Stimulated activated naive B cell treated with anti-CD40 and anti-IgM and Interleukin-4, amounts not matched to agents 10 μg/mL and 1 μg/mL and 100 μg/mL, for 72 hours (primary cell): ENCODE measurements at regions not wholly inside any gene's neighbourhood (a gene's known extent, or its start where the extent isn't known, plus 50 kb on each side); places are given as distances from the start of the nearest gene placed in this dataset.
A peak's percentile ranks its signal among the peaks of the same experiment; 100 is the strongest.
"Not testable (repeated sequence)": the region's sequence is repeated elsewhere in the genome, so short reads cannot be mapped to it uniquely, and the experiment has no call there.

ENCODE experiments used
- ATAC-seq, 2 donors: fragments of 150-1000 bp; cut with Tn5 transposase; replicated peaks; 2 replicates each; pipeline ENCODE4 v1.10.0; 2021; ENCODE audit warnings: moderate library complexity in 1 of 2
- DNase-seq: peaks from one replicate; pipeline ENCODE4 v3.0.0; 2021
- H3K27ac Mint-ChIP-seq: one replicate; pipeline ENCODE4 v1.8.0; 2022; ENCODE audit warnings: mild to moderate bottlenecking, mixed read lengths
- H3K27me3 Mint-ChIP-seq, 2 donors: one replicate each; pipeline ENCODE4 v1.8.0; 2022; ENCODE audit warnings: mixed read lengths in 2 of 2
- H3K36me3 Mint-ChIP-seq, 2 donors: one replicate each; pipeline ENCODE4 v1.8.0; 2022; ENCODE audit warnings: mixed read lengths in 2 of 2, mild to moderate bottlenecking in 1 of 2
- H3K4me1 Mint-ChIP-seq, 2 donors: one replicate each; pipeline ENCODE4 v1.8.0; 2022; ENCODE audit warnings: mixed read lengths in 2 of 2, mild to moderate bottlenecking in 1 of 2
- H3K4me3 Mint-ChIP-seq, 2 donors: one replicate each; pipeline ENCODE4 v1.8.0; 2022; ENCODE audit warnings: mild to moderate bottlenecking in 2 of 2, mixed read lengths in 2 of 2, moderate library complexity in 1 of 2
- H3K9me3 Mint-ChIP-seq, 2 donors: one replicate each; pipeline ENCODE4 v1.8.0; 2022; ENCODE audit warnings: mixed read lengths in 2 of 2, mild to moderate bottlenecking in 1 of 2

DNA sequence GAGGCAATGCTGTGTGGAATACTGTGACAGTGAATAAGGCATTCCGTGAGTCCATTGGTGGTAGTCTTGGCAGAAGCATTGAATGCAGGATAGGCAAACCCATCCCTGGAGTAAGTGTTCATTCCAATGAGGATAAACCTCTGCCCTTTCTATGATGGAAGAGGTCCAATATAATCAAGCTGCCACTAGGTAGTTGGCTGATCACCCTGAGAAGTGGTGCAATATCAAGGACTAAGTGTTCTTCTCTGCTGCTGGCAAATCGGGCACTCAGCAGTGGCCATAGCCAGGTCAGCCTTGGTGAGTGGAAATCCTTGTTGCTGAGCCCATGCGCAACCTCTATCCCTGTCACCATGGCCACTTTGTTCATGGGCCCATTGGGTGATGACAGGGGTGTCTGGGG, 70.1 kb downstream of the FBXO4 start:
- H3K36me3 Mint-ChIP-seq: no peaks in the 10 kb centered on the region
- no peak overlapping the region for H3K4me3 Mint-ChIP-seq
- H3K9me3 Mint-ChIP-seq: peaks cover 4% of the 10 kb centered on the region in 2 donors
- DNase-seq (no peak), ATAC-seq (no peak)
- no peaks in the 10 kb centered on the region for H3K4me1 Mint-ChIP-seq
- peaks cover 10 to 12% of the 10 kb centered on the region in 2 donors for H3K27me3 Mint-ChIP-seq
- H3K27ac Mint-ChIP-seq: no peak overlapping the region

DNA sequence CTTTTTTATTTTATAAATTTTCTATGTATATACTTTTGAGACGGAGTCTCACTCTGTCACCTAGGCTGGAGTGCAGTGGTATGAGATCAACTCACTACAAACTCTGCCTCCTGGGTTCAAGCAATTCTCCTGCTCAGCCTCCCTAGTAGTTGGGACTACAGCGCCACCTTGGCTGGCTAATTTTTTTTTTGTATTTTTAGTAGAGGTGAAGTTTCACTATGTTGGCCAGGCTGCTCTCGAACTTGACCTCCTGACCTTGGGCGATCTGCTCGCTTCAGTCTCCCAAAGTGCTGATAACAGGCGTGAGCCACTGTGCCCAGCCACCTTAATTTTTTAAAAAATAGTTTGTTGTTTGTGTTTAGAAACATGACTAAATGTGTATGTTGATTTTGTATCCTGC, 76.6 kb downstream of the FBXO4 start:
- DNase-seq (no peak), ATAC-seq (no peak)
- Mint-ChIP-seq H3K27ac (no peak overlapping the region), H3K4me1 (no peaks in the 10 kb centered on the region), H3K9me3 (peaks cover 4% of the 10 kb centered on the region in 2 donors), H3K4me3 (no peak overlapping the region), H3K36me3 (no peaks in the 10 kb centered on the region), H3K27me3 (peaks cover 3 to 11% of the 10 kb centered on the region in 2 donors)

DNA sequence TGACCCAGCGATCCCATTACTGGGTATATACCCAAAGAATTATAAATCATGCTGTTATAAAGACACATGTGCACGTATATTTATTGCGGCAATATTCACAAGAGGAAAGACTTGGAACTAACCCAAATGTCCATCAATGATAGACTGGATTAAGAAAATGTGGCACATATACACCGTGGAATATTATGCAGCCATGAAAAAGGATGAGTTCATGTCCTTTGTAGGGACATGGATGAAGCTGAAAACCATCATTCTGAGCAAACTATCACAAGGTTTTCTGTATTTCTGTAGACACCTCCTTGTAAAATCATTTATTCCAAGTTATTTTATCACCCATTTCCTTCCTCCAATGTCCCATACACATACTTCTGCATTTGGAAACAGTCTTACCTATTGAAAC, 78.8 kb downstream of the FBXO4 start:
- H3K4me3 Mint-ChIP-seq, ATAC-seq, H3K9me3 Mint-ChIP-seq, H3K36me3 Mint-ChIP-seq, H3K27ac Mint-ChIP-seq, DNase-seq, H3K4me1 Mint-ChIP-seq: not testable (repeated sequence)
- peaks cover 3 to 11% of the 10 kb centered on the region in 2 donors for H3K27me3 Mint-ChIP-seq

DNA sequence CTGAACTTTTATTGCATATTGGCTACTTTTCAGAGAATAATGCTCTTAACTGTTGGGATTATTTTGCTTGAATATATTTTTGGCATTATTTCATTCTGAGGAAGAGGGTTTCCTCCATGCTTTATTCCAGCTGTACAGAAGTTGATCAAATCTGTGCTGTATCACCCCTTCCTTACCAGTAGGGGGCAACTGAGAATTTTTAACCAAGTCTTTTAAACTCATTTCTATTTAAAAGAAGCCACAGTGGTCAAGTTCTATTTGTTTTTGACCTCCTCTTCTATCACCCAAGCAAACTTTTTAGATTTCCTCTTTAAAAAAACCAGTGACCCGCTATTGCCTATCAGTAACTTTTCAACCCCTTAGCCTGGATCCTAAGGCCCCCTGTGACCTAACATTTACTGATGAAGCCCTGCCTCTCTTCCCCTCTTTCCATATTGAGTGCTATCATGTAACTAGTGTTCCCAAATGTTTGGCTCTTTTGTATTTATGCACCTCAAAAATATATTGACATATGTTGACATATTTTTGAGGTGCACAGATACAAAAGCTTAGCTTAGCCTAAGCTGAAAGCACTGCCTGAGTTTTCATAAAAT, 80.6 kb downstream of the FBXO4 start:
- H3K27me3 Mint-ChIP-seq: peaks cover 3 to 11% of the 10 kb centered on the region in 2 donors

DNA sequence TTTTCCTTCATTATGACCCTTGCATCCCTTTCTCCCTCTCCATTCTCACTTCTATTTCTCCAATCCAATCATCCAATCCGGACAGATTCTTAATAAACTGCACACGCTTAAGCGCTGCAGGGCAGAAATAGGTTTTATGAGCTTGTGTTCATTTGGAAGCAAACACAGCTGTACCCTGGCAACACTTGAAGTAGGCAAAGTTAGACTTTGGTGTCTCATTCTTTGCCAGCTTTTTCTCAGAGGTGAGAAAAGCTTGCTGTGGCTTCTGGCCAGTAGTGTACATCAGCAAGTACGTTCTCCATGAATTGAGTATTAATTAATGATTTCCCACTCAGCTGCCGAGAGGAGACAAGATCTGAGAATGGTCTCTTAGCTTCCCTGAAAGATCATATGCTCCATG, 88.5 kb downstream of the FBXO4 start:
- no peak overlapping the region for H3K4me3 Mint-ChIP-seq
- no peak for ATAC-seq
- no peaks in the 10 kb centered on the region for H3K9me3 Mint-ChIP-seq
- no peak overlapping the region for H3K27ac Mint-ChIP-seq
- H3K27me3 Mint-ChIP-seq: peaks cover 7% of the 10 kb centered on the region in 2 donors
- H3K4me1 Mint-ChIP-seq: no peaks in the 10 kb centered on the region
- no peak for DNase-seq
- no peaks in the 10 kb centered on the region for H3K36me3 Mint-ChIP-seq

More for the DNA sequence above, 80.6 kb downstream of the FBXO4 start:
- no peak overlapping the region for H3K4me3 Mint-ChIP-seq
- ATAC-seq (peak in 1 of 2 donors; percentile 47), DNase-seq (no peak)
- H3K4me1 Mint-ChIP-seq: no peaks in the 10 kb centered on the region
- H3K27ac Mint-ChIP-seq: no peak overlapping the region
- H3K36me3 Mint-ChIP-seq: no peaks in the 10 kb centered on the region
- H3K9me3 Mint-ChIP-seq: no peaks in the 10 kb centered on the region

DNA sequence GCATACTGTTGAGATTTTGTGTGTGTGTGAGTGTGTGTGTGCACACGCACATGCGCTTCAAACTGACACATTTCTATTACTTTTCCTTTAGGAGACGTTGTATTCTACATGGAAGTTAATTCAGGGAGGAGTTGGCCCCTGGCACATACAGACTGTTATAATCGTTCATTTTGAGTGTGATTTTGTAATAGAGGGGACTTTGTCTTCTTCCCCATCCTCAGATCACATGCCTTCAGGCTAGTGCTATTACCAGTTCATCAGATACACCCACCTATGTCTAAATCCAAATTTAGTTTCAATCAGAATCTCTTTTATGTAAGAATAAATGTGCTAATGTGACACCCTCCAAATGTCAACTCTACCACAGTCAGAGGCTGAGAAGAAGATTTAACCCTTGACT, 90.2 kb downstream of the FBXO4 start:
- Mint-ChIP-seq H3K27ac (no peak overlapping the region), H3K27me3 (peaks cover 7% of the 10 kb centered on the region in 2 donors), H3K9me3 (no peaks in the 10 kb centered on the region), H3K4me1 (no peaks in the 10 kb centered on the region), H3K36me3 (no peaks in the 10 kb centered on the region), H3K4me3 (no peak overlapping the region)
- DNase-seq (no peak), ATAC-seq (no peak)

DNA sequence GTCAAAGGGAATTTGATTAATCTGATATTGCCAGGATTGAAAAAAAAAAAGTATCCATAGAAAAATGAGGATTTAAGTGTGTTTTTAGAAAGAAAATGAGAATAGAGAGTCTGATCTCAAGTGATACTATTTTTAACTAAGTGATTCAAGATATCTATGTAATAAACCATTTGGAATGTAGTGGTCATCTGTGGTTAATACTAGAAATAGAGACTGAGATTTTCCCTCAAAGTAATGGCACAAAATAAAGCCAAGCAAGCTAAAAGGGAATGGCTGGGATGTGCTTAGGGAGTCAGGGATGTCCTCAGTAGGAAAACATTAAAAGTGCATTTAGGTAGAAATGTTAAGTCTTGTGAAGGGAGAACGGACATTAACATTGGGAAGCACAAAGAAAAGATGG, 90.6 kb downstream of the FBXO4 start:
- H3K27ac Mint-ChIP-seq: no peak overlapping the region
- H3K4me3 Mint-ChIP-seq: no peak overlapping the region
- no peaks in the 10 kb centered on the region for H3K36me3 Mint-ChIP-seq
- no peaks in the 10 kb centered on the region for H3K4me1 Mint-ChIP-seq
- ATAC-seq: no peak
- peaks cover 7% of the 10 kb centered on the region in 2 donors for H3K27me3 Mint-ChIP-seq
- no peaks in the 10 kb centered on the region for H3K9me3 Mint-ChIP-seq
- no peak for DNase-seq

DNA sequence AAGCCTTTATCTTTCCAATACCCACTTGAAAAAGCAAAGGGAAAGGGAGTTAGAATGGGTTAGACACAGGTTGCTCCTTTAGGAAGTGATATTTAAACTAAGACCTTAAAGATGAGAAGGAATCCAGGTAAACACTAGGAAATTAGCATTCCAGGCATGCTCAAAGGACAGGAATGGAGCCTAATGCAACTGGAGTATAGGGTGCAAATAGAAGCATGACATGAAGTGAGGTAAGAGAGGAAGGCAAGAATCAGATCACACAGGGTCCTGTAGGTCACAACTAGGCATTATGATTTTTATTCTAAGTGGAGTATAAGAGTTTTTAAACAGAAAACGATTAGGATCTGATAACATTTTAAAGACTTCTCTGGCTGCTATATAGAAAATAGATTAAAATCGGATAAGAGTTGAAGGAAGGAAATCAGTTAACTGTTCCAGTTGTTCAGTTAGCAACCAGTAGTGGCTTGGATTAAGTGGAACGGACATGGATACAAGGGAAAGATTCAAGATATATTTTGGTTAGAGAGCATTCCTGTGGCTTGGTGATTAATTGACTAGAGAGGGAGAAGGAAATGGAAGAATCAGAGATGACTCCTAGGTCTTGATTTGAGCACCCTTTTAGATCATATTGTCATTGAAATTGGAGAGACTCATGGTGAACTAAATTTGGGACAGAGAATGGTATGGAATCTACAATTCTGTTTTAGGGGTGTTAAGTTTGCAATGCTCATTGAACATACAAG, 95.9 kb downstream of the FBXO4 start:
- DNase-seq (no peak), ATAC-seq (no peak)
- Mint-ChIP-seq H3K9me3 (peaks cover 7 to 8% of the 10 kb centered on the region in 2 donors), H3K4me3 (no peak overlapping the region), H3K27me3 (peaks cover 3 to 15% of the 10 kb centered on the region in 2 donors), H3K27ac (no peak overlapping the region), H3K36me3 (no peaks in the 10 kb centered on the region), H3K4me1 (no peaks in the 10 kb centered on the region)

DNA sequence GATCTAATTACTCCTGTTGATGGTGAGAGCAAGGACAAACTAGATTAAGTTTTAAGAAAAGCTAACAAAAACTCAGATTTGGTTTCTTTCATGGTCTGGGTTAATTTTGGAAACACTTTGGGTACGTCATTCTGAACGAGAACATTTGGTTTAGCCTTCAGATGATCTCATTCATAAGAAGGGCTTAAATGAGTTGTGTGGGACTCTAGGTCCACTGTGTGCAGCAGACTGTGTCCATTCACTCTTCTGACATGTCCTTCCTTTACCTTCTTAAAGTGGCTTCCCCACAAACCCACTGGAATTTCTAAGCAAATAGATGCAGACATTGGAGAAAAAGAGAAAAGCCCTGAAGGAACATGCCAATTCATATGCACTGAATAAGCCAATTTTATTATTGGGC, 96.8 kb downstream of the FBXO4 start:
- DNase-seq (no peak), ATAC-seq (no peak)
- Mint-ChIP-seq H3K36me3 (no peaks in the 10 kb centered on the region), H3K9me3 (peaks cover 7 to 8% of the 10 kb centered on the region in 2 donors), H3K4me3 (no peak overlapping the region), H3K27me3 (peaks cover 3 to 15% of the 10 kb centered on the region in 2 donors), H3K27ac (no peak overlapping the region), H3K4me1 (no peaks in the 10 kb centered on the region)

DNA sequence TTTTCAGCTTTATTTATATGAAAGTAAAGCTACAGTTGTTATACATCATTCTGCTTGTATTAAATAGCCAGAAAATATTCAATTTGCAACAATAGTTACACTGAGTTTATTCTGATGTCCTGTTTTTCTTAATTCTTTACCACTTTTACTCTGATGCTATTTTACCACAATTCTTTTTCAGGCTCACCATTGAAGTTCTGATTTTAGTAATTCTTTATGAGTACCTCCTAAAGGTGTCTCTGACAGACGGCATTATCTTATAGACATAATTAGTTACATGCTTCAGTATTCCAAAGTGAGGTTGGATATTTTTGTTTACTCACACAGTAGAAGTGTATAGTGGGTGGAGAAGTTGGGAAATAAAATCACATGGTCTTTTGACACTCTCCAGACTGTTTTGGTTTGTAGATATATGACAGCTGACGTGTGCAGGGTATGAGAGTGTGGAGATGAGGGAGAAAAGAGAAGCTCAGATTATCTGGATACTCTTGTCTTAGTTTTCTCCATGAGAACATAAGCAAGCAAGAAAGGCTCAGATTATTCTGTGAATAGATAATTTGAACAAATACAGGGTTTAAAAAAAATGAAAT, 97.4 kb downstream of the FBXO4 start:
- Mint-ChIP-seq H3K27ac (no peak overlapping the region), H3K9me3 (peaks cover 7 to 8% of the 10 kb centered on the region in 2 donors), H3K4me1 (no peaks in the 10 kb centered on the region), H3K36me3 (no peaks in the 10 kb centered on the region), H3K27me3 (peaks cover 3 to 11% of the 10 kb centered on the region in 2 donors), H3K4me3 (no peak overlapping the region)
- DNase-seq: no peak
- ATAC-seq: no peak

DNA sequence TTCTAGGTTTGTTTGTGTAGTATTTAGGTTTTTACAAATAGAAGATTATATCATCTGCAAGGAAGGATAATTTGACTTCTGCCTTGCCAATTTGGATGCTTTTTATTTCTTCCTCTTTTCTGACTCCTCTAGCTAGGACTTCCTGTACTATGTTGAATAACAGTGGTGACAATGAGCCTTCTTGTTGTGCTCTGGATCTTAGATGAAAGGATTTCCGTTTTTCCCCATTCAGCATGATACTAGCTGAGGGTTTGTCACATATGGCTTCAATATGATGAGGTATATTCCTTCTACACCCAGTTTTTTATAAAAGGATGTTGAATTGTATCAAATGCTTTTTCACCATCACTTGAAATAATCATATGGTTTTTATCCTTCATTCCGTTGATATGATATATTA, 101.4 kb downstream of the FBXO4 start:
- Mint-ChIP-seq H3K27ac (no peak overlapping the region), H3K27me3 (peaks cover 3 to 20% of the 10 kb centered on the region in 2 donors), H3K4me3 (no peak overlapping the region), H3K36me3 (no peaks in the 10 kb centered on the region), H3K4me1 (no peaks in the 10 kb centered on the region), H3K9me3 (peaks cover 7 to 8% of the 10 kb centered on the region in 2 donors)
- DNase-seq: no peak
- no peak for ATAC-seq

DNA sequence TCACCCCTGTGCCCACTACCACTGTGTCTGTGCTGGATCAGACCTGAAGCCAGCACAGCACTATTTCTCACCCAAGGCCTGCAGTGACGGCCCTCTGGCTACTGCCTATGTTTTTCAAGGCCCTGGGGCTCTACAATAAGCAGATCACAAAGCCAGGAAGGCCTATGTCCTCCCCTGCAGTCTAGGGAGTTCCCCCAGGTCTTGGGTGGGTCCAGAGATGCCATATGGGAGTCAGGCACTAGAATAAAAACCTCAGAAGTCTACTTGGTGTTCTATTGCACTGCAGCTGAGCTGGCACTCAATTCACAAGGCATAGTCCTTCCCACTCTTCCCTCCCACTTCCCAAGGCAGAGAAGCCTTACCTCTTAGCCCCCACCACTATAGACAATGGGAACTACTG, 107.1 kb downstream of the FBXO4 start:
- Mint-ChIP-seq H3K27me3 (peaks cover 7 to 23% of the 10 kb centered on the region in 2 donors), H3K27ac (no peak overlapping the region), H3K9me3 (peaks cover 0 to 2% of the 10 kb centered on the region in 2 donors), H3K4me1 (no peaks in the 10 kb centered on the region), H3K4me3 (no peak overlapping the region), H3K36me3 (no peaks in the 10 kb centered on the region)
- ATAC-seq: no peak
- DNase-seq: no peak

DNA sequence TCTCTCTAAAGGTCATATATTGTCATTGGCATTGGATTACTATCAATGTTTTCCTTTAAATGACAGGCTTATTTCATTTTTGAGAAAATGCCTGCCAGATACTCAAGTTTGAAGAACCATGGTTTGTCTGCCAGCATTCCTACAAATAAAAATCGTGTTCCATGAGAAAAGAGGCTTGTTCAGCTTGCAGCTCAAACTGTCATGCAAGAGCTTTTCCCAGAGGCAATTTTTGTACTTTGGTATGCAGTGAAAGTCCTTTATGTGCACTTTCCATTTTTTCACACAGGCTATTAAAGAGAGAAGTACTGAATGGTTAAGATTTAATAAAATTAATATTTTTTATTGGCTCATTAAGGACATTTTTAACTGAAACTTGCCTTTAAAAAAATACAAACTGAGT, 110.4 kb downstream of the FBXO4 start:
- no peaks in the 10 kb centered on the region for H3K4me1 Mint-ChIP-seq
- H3K36me3 Mint-ChIP-seq: no peaks in the 10 kb centered on the region
- peaks cover 0 to 2% of the 10 kb centered on the region in 2 donors for H3K9me3 Mint-ChIP-seq
- no peak overlapping the region for H3K4me3 Mint-ChIP-seq
- peaks cover 16 to 17% of the 10 kb centered on the region in 2 donors for H3K27me3 Mint-ChIP-seq
- no peak overlapping the region for H3K27ac Mint-ChIP-seq
- DNase-seq (no peak), ATAC-seq (no peak)

DNA sequence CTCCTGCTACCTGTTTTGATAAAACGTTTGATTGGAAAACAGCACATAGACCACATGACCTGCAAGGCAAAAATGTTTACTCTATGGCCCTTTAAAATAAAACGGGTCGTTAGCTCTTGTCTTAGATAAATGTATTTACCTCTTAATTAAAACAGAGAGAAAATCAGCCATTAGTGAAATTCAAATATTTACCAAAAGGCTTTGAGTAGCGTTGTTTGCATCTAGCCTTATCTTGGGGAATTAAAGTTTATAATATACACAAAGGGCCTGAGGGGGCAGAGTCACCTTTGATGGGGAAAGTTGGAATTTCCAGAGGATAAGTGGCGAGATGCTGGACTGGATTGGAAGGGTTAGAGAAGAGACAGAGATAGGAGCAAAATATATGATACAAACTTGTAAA, 111.3 kb downstream of the FBXO4 start:
- DNase-seq: no peak
- no peaks in the 10 kb centered on the region for H3K36me3 Mint-ChIP-seq
- no peaks in the 10 kb centered on the region for H3K4me1 Mint-ChIP-seq
- H3K27ac Mint-ChIP-seq: no peak overlapping the region
- peaks cover 0 to 2% of the 10 kb centered on the region in 2 donors for H3K9me3 Mint-ChIP-seq
- ATAC-seq: no peak
- H3K27me3 Mint-ChIP-seq: peaks cover 16 to 23% of the 10 kb centered on the region in 2 donors
- no peak overlapping the region for H3K4me3 Mint-ChIP-seq

DNA sequence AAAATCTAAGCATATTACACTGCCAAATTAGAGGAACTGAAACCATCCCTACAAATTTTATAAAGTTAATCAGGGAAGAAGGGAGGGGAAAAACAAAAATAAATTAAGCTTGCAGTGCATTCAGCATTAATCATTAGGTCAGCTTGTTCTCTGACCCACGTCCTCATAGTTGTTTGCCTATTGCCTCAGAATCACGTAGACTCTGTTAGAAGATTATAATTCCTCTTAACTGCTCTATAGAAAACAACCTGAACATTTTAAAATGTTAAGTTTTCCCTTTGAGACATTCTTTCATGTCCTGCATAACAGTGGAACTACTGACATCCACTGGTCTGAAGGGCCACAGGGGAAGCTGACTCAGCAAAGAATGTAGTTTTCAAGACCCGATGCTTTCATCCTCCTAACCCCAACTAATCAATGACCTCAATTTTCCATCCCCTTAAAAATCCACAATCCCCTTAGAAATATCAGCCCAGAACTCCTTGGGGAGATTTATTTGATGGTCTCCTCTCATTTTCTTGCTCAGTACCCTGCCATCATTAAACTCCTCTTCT, 112.4 kb downstream of the FBXO4 start:
- Mint-ChIP-seq H3K9me3 (no peaks in the 10 kb centered on the region), H3K27ac (no peak overlapping the region), H3K4me3 (no peak overlapping the region), H3K4me1 (no peaks in the 10 kb centered on the region), H3K36me3 (no peaks in the 10 kb centered on the region), H3K27me3 (peaks cover 13 to 23% of the 10 kb centered on the region in 2 donors)
- no peak for DNase-seq
- no peak for ATAC-seq
